ENCODE measurements at regions not wholly inside any gene's neighbourhood (a gene's known extent, or its start where the extent isn't known, plus 50 kb on each side); places are given as distances from the start of the nearest gene placed in this dataset.
"Not testable (repeated sequence)": the region's sequence is repeated elsewhere in the genome, so short reads cannot be mapped to it uniquely, and the experiment has no call there.

DNA sequence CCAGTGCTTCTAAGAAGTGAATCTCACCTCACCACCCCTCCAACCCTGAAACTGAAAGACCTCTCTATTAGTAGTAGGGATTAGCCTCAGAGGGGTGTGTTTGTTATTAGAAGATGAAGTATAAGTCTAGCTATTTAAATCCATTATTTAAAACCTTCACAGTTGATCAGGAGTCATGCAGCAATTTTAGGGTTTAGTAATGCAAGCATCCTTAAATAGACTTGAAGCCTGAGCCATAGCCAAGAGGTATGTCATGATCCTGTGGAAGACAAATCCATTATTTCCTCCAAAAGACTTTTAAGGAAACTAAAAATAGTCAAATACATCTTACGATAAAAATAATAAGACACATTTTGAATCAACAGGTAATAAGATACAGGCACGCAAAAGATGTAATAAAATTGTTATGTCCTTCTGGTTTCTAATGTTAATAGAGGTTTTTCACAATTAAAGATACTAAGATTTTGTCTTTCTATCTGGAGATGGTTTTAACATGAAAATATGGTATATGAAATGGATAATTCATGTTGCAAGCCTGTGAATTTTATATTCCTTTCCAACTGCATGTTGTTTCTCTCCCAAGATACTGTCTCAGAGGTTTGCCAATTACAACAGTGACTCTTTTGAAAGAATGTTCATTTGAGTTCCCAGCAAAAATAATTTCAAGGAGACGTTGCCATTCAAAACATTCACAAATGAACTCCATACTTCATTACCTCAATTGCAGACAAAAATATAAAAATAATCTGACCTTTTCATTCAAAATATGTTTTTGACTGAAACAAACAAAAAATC, 68.0 kb downstream of the LUZP4 start:
- no peak for DNase-seq (ENCODE audit: low read depth)
- H3K4me3 ChIP-seq (ENCODE audit: control insufficient read depth, low read depth, low read length) = no peak overlapping the region
- TF ChIP-seq, protein P1, sequence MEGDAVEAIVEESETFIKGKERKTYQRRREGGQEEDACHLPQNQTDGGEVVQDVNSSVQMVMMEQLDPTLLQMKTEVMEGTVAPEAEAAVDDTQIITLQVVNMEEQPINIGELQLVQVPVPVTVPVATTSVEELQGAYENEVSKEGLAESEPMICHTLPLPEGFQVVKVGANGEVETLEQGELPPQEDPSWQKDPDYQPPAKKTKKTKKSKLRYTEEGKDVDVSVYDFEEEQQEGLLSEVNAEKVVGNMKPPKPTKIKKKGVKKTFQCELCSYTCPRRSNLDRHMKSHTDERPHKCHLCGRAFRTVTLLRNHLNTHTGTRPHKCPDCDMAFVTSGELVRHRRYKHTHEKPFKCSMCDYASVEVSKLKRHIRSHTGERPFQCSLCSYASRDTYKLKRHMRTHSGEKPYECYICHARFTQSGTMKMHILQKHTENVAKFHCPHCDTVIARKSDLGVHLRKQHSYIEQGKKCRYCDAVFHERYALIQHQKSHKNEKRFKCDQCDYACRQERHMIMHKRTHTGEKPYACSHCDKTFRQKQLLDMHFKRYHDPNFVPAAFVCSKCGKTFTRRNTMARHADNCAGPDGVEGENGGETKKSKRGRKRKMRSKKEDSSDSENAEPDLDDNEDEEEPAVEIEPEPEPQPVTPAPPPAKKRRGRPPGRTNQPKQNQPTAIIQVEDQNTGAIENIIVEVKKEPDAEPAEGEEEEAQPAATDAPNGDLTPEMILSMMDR (IDR thresholded peaks at IDR 0.05; ENCODE audit: control insufficient read depth, insufficient read depth, low read depth, low read length, missing control alignments) = no peak

DNA sequence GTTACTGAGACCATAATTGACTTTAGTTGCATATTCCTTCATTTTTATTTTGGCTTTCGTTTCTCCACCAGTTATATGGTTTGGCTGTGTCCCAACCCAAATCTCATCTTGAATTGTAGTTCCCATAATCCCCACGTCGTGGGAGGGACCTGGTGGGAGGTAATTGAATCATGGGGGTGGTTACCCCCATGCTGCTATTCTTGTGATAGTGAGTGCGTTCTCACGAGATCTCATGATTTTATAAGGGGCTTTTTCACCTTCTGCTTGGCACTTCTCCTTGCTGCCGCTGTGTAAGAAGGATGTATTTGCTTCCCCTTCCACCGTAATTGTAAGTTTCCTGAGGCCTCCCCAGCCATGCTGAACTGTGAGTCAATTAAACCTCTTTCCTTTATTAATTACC, 70.0 kb downstream of the LUZP4 start:
- not testable (repeated sequence) for DNase-seq (ENCODE audit: low read depth); H3K4me3 ChIP-seq (ENCODE audit: control insufficient read depth, low read depth, low read length)

DNA sequence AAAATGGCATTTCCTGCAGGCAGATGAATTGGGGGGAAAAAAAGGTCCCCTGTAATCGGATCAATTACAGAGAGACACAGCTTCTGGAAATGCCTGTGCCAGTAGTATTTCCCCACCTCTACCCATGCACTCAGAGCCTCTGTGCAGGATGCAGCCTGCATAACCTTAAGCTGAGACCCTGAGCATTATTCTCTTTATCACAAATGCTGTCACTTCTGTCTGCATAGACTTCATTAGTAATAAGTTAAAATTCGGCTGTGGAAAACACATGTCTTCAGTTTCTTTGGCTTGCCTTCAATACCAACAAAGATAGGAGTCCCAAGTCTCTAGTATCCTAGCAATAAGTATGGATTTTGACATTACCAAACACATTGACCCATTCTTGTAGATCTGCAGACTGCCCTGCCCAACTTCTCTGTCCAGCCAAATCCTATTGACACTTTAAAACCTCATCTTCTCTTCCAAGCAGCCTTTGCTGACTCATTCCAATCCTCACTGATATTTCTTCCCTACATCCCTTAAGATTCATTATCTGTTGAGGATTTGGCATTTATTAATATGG, 70.8 kb downstream of the LUZP4 start:
- DNase-seq (ENCODE audit: low read depth) = no peak
- H3K4me3 ChIP-seq (ENCODE audit: control insufficient read depth, low read depth, low read length) = no peak overlapping the region
- TF ChIP-seq, protein P1 (IDR thresholded peaks at IDR 0.05; ENCODE audit: control insufficient read depth, insufficient read depth, low read depth, low read length, missing control alignments) = no peak

DNA sequence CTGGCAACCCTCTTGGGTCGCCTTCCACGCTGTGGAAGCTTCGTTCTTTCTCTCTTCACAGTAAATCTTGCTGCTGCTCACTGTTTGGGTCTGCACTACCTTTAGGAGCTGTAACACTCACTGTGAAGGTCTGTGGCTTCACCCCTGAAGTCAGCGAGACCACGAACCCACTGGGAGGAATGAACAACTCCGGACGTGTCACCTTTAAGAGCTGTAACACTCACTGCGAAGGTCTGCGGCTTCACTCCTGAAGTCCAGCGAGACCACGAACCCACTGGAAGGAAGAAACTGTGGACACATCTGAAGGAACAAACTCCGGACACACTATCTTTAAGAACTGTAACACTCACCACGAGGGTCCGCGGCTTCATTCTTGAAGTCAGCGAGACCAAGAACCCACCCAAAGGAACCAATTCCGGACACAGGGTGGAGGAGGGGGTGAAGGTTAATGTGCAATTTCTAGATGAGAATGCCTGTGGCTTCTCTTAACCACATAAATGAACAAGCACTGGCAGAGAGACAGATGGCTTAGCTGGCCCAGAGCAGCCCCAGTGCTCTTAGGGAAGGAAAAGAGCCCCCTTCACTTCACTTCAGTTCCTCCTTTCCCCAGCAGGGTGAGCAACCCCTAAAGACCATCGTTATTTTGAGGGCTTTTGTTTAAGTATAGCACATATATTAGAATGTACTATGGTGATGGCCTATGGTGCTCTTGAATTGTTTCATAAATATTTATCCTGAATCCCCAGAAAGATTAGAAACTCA, 73.0 kb downstream of the LUZP4 start:
- TF ChIP-seq, protein P1 (IDR thresholded peaks at IDR 0.05; ENCODE audit: control insufficient read depth, insufficient read depth, low read depth, low read length, missing control alignments) = peak; percentile 32
- no peak overlapping the region for H3K4me3 ChIP-seq (ENCODE audit: control insufficient read depth, low read depth, low read length)
- DNase-seq (ENCODE audit: low read depth) = no peak

DNA sequence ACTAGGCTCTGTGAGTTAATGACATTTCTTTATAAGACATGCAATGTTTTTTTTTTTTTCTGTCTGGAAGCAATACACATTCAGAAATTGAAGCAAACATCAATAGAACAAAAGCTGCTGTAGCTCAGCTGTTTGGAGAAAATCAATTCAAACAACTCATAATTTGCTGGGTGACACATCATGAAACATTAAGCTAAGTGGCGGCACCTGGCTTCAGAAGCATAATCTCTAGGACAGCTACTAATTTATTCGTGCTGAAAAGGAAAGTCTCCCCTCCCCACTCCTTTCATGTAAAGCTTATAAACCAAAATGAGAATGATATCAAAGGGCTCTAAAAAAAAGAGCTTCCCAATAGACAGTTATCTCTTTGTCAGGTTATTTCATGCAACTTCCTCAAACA, 73.9 kb downstream of the LUZP4 start:
- DNase-seq (ENCODE audit: low read depth) = no peak
- H3K4me3 ChIP-seq (ENCODE audit: control insufficient read depth, low read depth, low read length) = no peak overlapping the region
- TF ChIP-seq, protein P1 (IDR thresholded peaks at IDR 0.05; ENCODE audit: control insufficient read depth, insufficient read depth, low read depth, low read length, missing control alignments) = no peak

DNA sequence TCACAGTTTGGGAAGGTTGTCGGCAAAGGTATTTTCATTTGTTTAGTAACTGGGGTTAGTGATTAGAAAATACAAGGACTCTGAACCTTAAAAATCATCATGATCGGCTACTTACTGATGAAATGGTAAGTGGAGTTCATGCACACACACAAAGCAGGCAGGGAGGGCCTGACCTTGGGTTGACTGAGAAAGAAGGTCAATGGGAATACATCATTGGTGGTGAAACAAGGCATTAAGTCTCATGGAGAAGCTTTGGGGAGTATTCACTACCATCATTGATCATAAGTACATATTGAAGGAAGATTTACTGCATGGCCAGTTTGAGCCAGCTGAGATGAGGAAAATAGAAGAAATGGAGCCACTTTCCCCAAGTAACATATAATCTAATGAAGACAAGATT, 74.4 kb downstream of the LUZP4 start:
- TF ChIP-seq, protein P1 (IDR thresholded peaks at IDR 0.05; ENCODE audit: control insufficient read depth, insufficient read depth, low read depth, low read length, missing control alignments) = no peak
- no peak for DNase-seq (ENCODE audit: low read depth)
- H3K4me3 ChIP-seq (ENCODE audit: control insufficient read depth, low read depth, low read length) = no peak overlapping the region

DNA sequence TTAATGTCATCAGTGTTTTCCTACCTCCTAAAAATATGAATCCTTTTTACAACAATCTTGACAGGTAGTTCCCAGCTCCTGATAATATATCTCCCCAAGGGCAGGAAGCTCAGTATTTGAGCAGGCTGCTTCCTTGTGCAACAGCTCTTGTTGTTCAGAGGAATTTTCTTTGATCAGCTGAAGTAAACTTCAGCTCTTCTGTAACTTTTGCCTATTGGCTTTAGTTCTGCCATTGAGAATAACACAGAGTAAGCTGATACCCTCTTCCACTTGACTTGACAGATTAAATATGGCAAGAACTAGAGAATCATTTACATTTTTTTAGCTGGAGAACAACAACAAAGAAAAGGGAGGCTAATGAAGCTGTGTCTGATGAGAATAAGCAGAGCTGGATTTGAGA, 75.2 kb downstream of the LUZP4 start:
- DNase-seq (ENCODE audit: low read depth) = no peak

More for the DNA sequence above, 75.2 kb downstream of the LUZP4 start:
- H3K4me3 ChIP-seq (ENCODE audit: control insufficient read depth, low read depth, low read length) = no peak overlapping the region
- TF ChIP-seq, protein P1 (IDR thresholded peaks at IDR 0.05; ENCODE audit: control insufficient read depth, insufficient read depth, low read depth, low read length, missing control alignments) = no peak

Data from AG09309 (cell line).